ENCODE measurements at regions not wholly inside any gene's neighbourhood (a gene's known extent, or its start where the extent isn't known, plus 50 kb on each side); places are given as distances from the start of the nearest gene placed in this dataset.

DNA sequence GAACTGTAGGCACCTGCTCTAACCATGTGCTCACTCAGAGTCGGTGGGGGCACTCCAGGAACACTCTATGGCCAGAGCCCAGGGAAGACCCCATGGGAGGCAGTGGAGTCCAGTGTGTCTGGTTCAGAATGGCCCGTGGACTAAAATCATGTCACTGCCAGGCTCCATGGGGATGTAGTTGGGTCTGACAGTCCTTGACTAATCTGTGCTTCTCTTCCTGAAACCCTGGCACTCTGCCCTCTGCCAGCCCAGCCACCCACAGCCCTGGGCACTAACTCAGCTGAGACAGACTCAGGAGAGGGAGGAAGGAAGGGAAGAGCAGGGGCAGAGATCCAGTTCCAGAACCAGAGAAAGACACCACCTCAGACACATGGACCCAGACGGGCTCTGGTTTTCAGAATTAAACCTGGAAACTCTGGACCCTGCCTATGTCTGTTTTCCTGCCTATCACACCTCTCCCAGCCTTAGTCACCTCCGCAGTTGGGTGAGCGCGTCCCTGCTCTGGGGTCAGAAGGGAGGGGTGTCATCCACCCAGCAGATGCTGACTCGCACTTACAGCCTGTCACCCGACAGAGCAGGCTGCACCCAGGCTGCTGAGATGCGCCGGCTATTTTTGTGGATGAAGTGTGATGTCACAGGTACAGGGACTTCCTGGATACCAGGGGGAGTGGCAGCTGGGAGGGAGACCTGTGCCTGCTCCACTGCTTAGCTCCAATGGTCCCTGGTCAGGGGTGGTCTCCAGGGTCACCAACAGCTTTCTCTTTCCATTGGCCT is 56.8 kb upstream of the INSYN1 start:
- no peak for TF ChIP-seq TARDBP (IDR thresholded peaks at IDR 0.05)
- no peak for TF ChIP-seq ELF4 (IDR thresholded peaks at IDR 0.05)
- no peak for TF ChIP-seq ARNT (IDR thresholded peaks at IDR 0.05)
- no peak for TF ChIP-seq FOXA1 (IDR thresholded peaks at IDR 0.05)
- no peak for TF ChIP-seq BHLHE40 (IDR thresholded peaks at IDR 0.05; ENCODE audit: borderline replicate concordance)
